ENCODE measurements at regions not wholly inside any gene's neighbourhood (a gene's known extent, or its start where the extent isn't known, plus 50 kb on each side); places are given as distances from the start of the nearest gene placed in this dataset.

GRCh38 chr2:134120733-134121630, 132.9 kb upstream of the MGAT5 start:
- TF ChIP-seq CTCF (IDR thresholded peaks at IDR 0.05): no peak
- DNase-seq: peak; percentile 66 to 78
- Histone ChIP-seq H3K4me1 (peaks cover 17% of the 10 kb centered on the region), H3K36me3 (ENCODE audit: insufficient read depth in 1 of 2, low read depth in 1 of 2) (no peaks in the 10 kb centered on the region), H3K4me3 (peak overlapping the region; percentile 87), H3K27ac (peak overlapping the region; percentile 69), H3K27me3 (ENCODE audit: insufficient read depth in 3 of 3, low read length in 2 of 3) (peaks cover 0 to 2% (median 0%) of the 10 kb centered on the region in 3 donors), H3K9me3 (no peaks in the 10 kb centered on the region)
- WGBS, 3 donors: 0 to 1% (median 1%) methylated on average over 62 to 84 of the region's 84 CpGs
- intact Hi-C loops (cut with DNase I): loop anchor here in 1 of 2 donors (10.0 kb wide), 1 partner anchor 54 kb away; no protein-coding TSS in a partner anchor
- peak; percentile 57 to 69 (median 63) for ATAC-seq

- peaks cover 0 to 5% (median 2%) of the 10 kb centered on the region in 3 donors for H3K27me3 ChIP-seq (ENCODE audit: insufficient read depth in 3 of 3, low read length in 2 of 3)
- peaks cover 17% of the 10 kb centered on the region for H3K4me1 ChIP-seq
- intact Hi-C loops (cut with DNase I): loop anchor here in 1 of 2 donors (10.0 kb wide), 1 partner anchor 52 kb away; no protein-coding TSS in a partner anchor
- WGBS, 3 donors: 79 to 91% (median 81%) methylated on average over 3 of the region's 3 CpGs
- no peaks in the 10 kb centered on the region for H3K9me3 ChIP-seq
- no peaks in the 10 kb centered on the region for H3K36me3 ChIP-seq (ENCODE audit: insufficient read depth in 1 of 2, low read depth in 1 of 2)
- H3K27ac ChIP-seq: no peak overlapping the region
- no peak for DNase-seq
- TF ChIP-seq CTCF (IDR thresholded peaks at IDR 0.05): no peak
- no peak for ATAC-seq
- no peak overlapping the region for H3K4me3 ChIP-seq
Observed at GRCh38 chr2:134122610-134123009, 131.3 kb upstream of the MGAT5 start.

GRCh38 chr2:134123332-134123731, 130.5 kb upstream of the MGAT5 start:
- H3K27me3 ChIP-seq (ENCODE audit: insufficient read depth in 3 of 3, low read length in 2 of 3): peaks cover 0 to 5% (median 2%) of the 10 kb centered on the region in 3 donors
- TF ChIP-seq CTCF (IDR thresholded peaks at IDR 0.05): no peak
- H3K4me1 ChIP-seq: peaks cover 17% of the 10 kb centered on the region
- ATAC-seq (no peak), DNase-seq (no peak)
- H3K9me3 ChIP-seq: no peaks in the 10 kb centered on the region
- H3K4me3 ChIP-seq: no peak overlapping the region
- WGBS, 3 donors: 91 to 96% (median 95%) methylated on average over 2 of the region's 2 CpGs
- H3K27ac ChIP-seq: no peak overlapping the region
- intact Hi-C loops (cut with DNase I): loop anchor here in 1 of 2 donors (10.0 kb wide), 1 partner anchor 51 kb away; no protein-coding TSS in a partner anchor
- no peaks in the 10 kb centered on the region for H3K36me3 ChIP-seq (ENCODE audit: insufficient read depth in 1 of 2, low read depth in 1 of 2)

- intact Hi-C loops (cut with DNase I): loop anchor here in 1 of 2 donors (10.0 kb wide), 1 partner anchor 51 kb away; no protein-coding TSS in a partner anchor
- no peaks in the 10 kb centered on the region for H3K36me3 ChIP-seq (ENCODE audit: insufficient read depth in 1 of 2, low read depth in 1 of 2)
- DNase-seq (no peak), ATAC-seq (no peak)
- no peaks in the 10 kb centered on the region for H3K9me3 ChIP-seq
- WGBS, 3 donors: 39 to 60% (median 55%) methylated on average over 3 of the region's 3 CpGs
- no peak overlapping the region for H3K4me3 ChIP-seq
- peaks cover 0 to 5% (median 2%) of the 10 kb centered on the region in 3 donors for H3K27me3 ChIP-seq (ENCODE audit: insufficient read depth in 3 of 3, low read length in 2 of 3)
- peaks cover 11% of the 10 kb centered on the region for H3K4me1 ChIP-seq
- no peak overlapping the region for H3K27ac ChIP-seq
- no peak for TF ChIP-seq CTCF (IDR thresholded peaks at IDR 0.05)
Observed at GRCh38 chr2:134124047-134124753, 129.7 kb upstream of the MGAT5 start.

All from psoas muscle (tissue), 7 donors.